ENCODE measurements at regions not wholly inside any gene's neighbourhood (a gene's known extent, or its start where the extent isn't known, plus 50 kb on each side); places are given as distances from the start of the nearest gene placed in this dataset.

- Histone ChIP-seq H3K79me2 (ENCODE audit: insufficient read depth, low read length) (no peaks in the 10 kb centered on the region), H3K4me3 (replicated peaks in 1 of 3; ENCODE audit: low read depth in 2 of 3, low read length in 3 of 3) (no peak overlapping the region), H4K20me1 (ENCODE audit: insufficient read depth, low read length) (no peaks in the 10 kb centered on the region), H3K36me3 (replicated peaks in 1 of 2; ENCODE audit: control insufficient read depth in 1 of 2, insufficient read depth in 2 of 2, low read length in 2 of 2) (no peaks in the 10 kb centered on the region), H3K4me2 (replicated peaks; ENCODE audit: extremely low read depth, low read length, poor library complexity, severe bottlenecking) (no peak overlapping the region), H3K9ac (ENCODE audit: insufficient read depth, low read length, poor library complexity, severe bottlenecking) (no peak overlapping the region), H3K27ac (ENCODE audit: low read depth in 1 of 2, low read length in 2 of 2) (no peak overlapping the region), H3K4me1 (ENCODE audit: control insufficient read depth in 1 of 2, insufficient read depth in 2 of 2, low read length in 2 of 2) (no peaks in the 10 kb centered on the region), H3K27me3 (ENCODE audit: control insufficient read depth in 2 of 2, insufficient read depth in 2 of 2, low read length in 2 of 2) (no peaks in the 10 kb centered on the region), H2AFZ (ENCODE audit: insufficient read depth, low read depth, low read length, poor library complexity, severe bottlenecking) (no peak overlapping the region), H3K9me3 (replicated peaks in 1 of 2; ENCODE audit: control insufficient read depth in 1 of 2, insufficient read depth in 1 of 2, low read length in 2 of 2) (no peaks in the 10 kb centered on the region)
- Mint-ChIP-seq H3K27me3 (ENCODE audit: low read depth in 3 of 3) (no peaks in the 10 kb centered on the region), H3K36me3 (no peaks in the 10 kb centered on the region), H3K9me3 (peaks cover 0 to 8% (median 0%) of the 10 kb centered on the region in 7 donors), H3K27ac (no peak overlapping the region), H3K4me1 (peaks cover 7% of the 10 kb centered on the region), H3K4me3 (no peak overlapping the region)
- WGBS (ENCODE audit: insufficient coverage) = no CpG with 5 or more reads among the region's 2 CpGs
- no peak for DNase-seq
- intact Hi-C loops (cut with micrococcal nuclease) = no loop called here
- TF ChIP-seq, protein P1, sequence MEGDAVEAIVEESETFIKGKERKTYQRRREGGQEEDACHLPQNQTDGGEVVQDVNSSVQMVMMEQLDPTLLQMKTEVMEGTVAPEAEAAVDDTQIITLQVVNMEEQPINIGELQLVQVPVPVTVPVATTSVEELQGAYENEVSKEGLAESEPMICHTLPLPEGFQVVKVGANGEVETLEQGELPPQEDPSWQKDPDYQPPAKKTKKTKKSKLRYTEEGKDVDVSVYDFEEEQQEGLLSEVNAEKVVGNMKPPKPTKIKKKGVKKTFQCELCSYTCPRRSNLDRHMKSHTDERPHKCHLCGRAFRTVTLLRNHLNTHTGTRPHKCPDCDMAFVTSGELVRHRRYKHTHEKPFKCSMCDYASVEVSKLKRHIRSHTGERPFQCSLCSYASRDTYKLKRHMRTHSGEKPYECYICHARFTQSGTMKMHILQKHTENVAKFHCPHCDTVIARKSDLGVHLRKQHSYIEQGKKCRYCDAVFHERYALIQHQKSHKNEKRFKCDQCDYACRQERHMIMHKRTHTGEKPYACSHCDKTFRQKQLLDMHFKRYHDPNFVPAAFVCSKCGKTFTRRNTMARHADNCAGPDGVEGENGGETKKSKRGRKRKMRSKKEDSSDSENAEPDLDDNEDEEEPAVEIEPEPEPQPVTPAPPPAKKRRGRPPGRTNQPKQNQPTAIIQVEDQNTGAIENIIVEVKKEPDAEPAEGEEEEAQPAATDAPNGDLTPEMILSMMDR (IDR thresholded peaks at IDR 0.05) = no peak
Observed at GRCh38 chr4:180812783-180813182, 1430.4 kb upstream of the TENM3 start.

DNA sequence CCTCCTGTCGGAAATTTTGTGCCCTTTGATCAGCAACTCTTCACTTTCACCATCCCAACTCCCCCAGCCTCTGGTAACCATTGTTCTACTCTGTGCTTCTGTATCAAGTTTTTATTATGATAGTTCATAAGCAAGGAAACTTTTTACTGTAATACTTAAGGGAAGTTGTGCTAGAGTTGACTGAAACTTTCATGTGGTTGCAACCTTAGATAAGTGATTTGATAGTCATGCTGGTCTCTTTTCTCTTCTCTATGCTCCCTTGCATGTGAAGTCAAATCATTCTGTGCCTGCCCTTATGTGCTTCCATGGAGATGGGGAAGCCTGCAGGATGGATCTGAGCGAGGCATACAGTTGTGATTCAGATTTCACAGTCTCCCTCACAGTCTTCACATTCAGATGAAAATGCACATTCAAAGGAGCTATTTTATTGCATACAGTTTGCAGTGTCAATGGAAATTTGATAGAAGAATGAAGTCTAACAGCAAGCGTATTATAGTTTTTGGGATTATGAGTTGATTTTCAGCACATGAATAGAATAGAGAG is 1428.3 kb upstream of the TENM3 start:
- Histone ChIP-seq H3K4me3 (replicated peaks in 1 of 3; ENCODE audit: low read depth in 2 of 3, low read length in 3 of 3) (no peak overlapping the region), H3K4me1 (ENCODE audit: control insufficient read depth in 1 of 2, insufficient read depth in 2 of 2, low read length in 2 of 2) (no peaks in the 10 kb centered on the region), H2AFZ (ENCODE audit: insufficient read depth, low read depth, low read length, poor library complexity, severe bottlenecking) (no peak overlapping the region), H3K79me2 (ENCODE audit: insufficient read depth, low read length) (no peaks in the 10 kb centered on the region), H3K4me2 (replicated peaks; ENCODE audit: extremely low read depth, low read length, poor library complexity, severe bottlenecking) (no peak overlapping the region), H3K9ac (ENCODE audit: insufficient read depth, low read length, poor library complexity, severe bottlenecking) (no peak overlapping the region), H4K20me1 (ENCODE audit: insufficient read depth, low read length) (no peaks in the 10 kb centered on the region), H3K9me3 (replicated peaks in 1 of 2; ENCODE audit: control insufficient read depth in 1 of 2, insufficient read depth in 1 of 2, low read length in 2 of 2) (no peaks in the 10 kb centered on the region), H3K27me3 (ENCODE audit: control insufficient read depth in 2 of 2, insufficient read depth in 2 of 2, low read length in 2 of 2) (no peaks in the 10 kb centered on the region), H3K36me3 (replicated peaks in 1 of 2; ENCODE audit: control insufficient read depth in 1 of 2, insufficient read depth in 2 of 2, low read length in 2 of 2) (no peaks in the 10 kb centered on the region), H3K27ac (ENCODE audit: low read depth in 1 of 2, low read length in 2 of 2) (no peak overlapping the region)
- Mint-ChIP-seq H3K4me3 (no peak overlapping the region), H3K4me1 (peaks cover 7% of the 10 kb centered on the region), H3K36me3 (no peaks in the 10 kb centered on the region), H3K27me3 (ENCODE audit: low read depth in 3 of 3) (no peaks in the 10 kb centered on the region), H3K9me3 (peaks cover 0 to 8% (median 0%) of the 10 kb centered on the region in 7 donors), H3K27ac (no peak overlapping the region)
- intact Hi-C loops (cut with micrococcal nuclease) = no loop called here
- WGBS (ENCODE audit: insufficient coverage) = no CpG with 5 or more reads among the region's 3 CpGs
- DNase-seq = no peak
- TF ChIP-seq, protein P1 (IDR thresholded peaks at IDR 0.05) = no peak

All from CD14-positive monocyte (primary cell).